H9 (cell line): ENCODE measurements at regions not wholly inside any gene's neighbourhood (a gene's known extent, or its start where the extent isn't known, plus 50 kb on each side); places are given as distances from the start of the nearest gene placed in this dataset.

ENCODE experiments used
- DNase-seq: peaks from one replicate; pipeline ENCODE4 v3.0.0-alpha.2; 2017
- H2AFZ ChIP-seq: one replicate; pipeline ENCODE4 v1.6.1; 2013; ENCODE audit warnings: mild to moderate bottlenecking, low read length, control low read depth, moderate library complexity
- H2AK5ac ChIP-seq: 2 replicates; pipeline ENCODE4 v1.6.1; 2013; ENCODE audit warnings: low read length, control low read depth, mixed read lengths; ENCODE audit not compliant: insufficient read length
- H2BK120ac ChIP-seq: one replicate; pipeline ENCODE4 v1.6.1; 2013; ENCODE audit warnings: low read depth, mild to moderate bottlenecking, low read length, control low read depth, inconsistent platforms; ENCODE audit not compliant: poor library complexity, severe bottlenecking
- H2BK12ac ChIP-seq: 2 replicates; pipeline ENCODE4 v1.6.1; 2013; ENCODE audit warnings: low read length, control low read depth, mixed read lengths, low read depth; ENCODE audit not compliant: insufficient read length
- H2BK15ac ChIP-seq: 2 replicates; pipeline ENCODE4 v1.6.1; 2013; ENCODE audit warnings: low read depth, low read length, control low read depth
- H2BK20ac ChIP-seq: one replicate; pipeline ENCODE4 v1.6.1; 2013; ENCODE audit warnings: low read depth, mild to moderate bottlenecking, low read length, control low read depth, inconsistent platforms; ENCODE audit not compliant: poor library complexity, severe bottlenecking
- H2BK5ac ChIP-seq: 2 replicates; pipeline ENCODE4 v1.6.1; 2013; ENCODE audit warnings: low read length, control low read depth, mixed read lengths; ENCODE audit not compliant: insufficient read length
- H3K14ac ChIP-seq: 2 replicates; pipeline ENCODE4 v1.6.1; 2013; ENCODE audit warnings: low read length, control low read depth; ENCODE audit not compliant: insufficient read depth
- H3K18ac ChIP-seq: 2 replicates; pipeline ENCODE4 v1.6.1; 2013; ENCODE audit warnings: low read depth, mild to moderate bottlenecking, mixed read lengths, low read length, control low read depth; ENCODE audit not compliant: insufficient read length
- H3K23ac ChIP-seq: 2 replicates; pipeline ENCODE4 v1.6.1; 2013; ENCODE audit warnings: low read length, control low read depth, mixed read lengths, low read depth; ENCODE audit not compliant: insufficient read length
- H3K23me2 ChIP-seq: 2 replicates; pipeline ENCODE4 v1.6.1; 2013; ENCODE audit warnings: low read depth, mild to moderate bottlenecking, mixed read lengths, low read length, control low read depth; ENCODE audit not compliant: insufficient read length, poor library complexity, severe bottlenecking
- H3K27ac ChIP-seq: 2 replicates; pipeline ENCODE4 v1.5.1; 2013; ENCODE audit warnings: low read length, control low read depth, mixed read lengths, low read depth; ENCODE audit not compliant: insufficient read length
- H3K27me3 ChIP-seq: 2 replicates; pipeline ENCODE4 v1.6.1; 2013; ENCODE audit warnings: low read length, control low read depth, inconsistent platforms; ENCODE audit not compliant: insufficient read depth
- H3K4ac ChIP-seq: 2 replicates; pipeline ENCODE4 v1.6.1; 2013; ENCODE audit warnings: low read depth, mild to moderate bottlenecking, control low read depth, inconsistent platforms, low read length, moderate library complexity
- H3K4me1 ChIP-seq: 2 replicates; pipeline ENCODE4 v1.6.1; 2013; ENCODE audit warnings: low read length, control low read depth, inconsistent platforms; ENCODE audit not compliant: insufficient read depth
- H3K4me2 ChIP-seq: 2 replicates; pipeline ENCODE4 v1.6.1; 2013; ENCODE audit warnings: low read length, control low read depth, mixed read lengths; ENCODE audit not compliant: insufficient read length, insufficient read depth
- H3K56ac ChIP-seq: 2 replicates; pipeline ENCODE4 v1.6.1; 2013; ENCODE audit warnings: low read depth, mild to moderate bottlenecking, mixed read lengths, low read length, control low read depth; ENCODE audit not compliant: insufficient read length
- H3K79me1 ChIP-seq: 2 replicates; pipeline ENCODE4 v1.6.1; 2013; ENCODE audit warnings: low read depth, mild to moderate bottlenecking, moderate library complexity, low read length, control low read depth, inconsistent platforms; ENCODE audit not compliant: insufficient read depth, poor library complexity, severe bottlenecking
- H3K79me2 ChIP-seq: 2 replicates; pipeline ENCODE4 v1.6.1; 2013; ENCODE audit warnings: low read length, control low read depth, inconsistent platforms; ENCODE audit not compliant: insufficient read depth
- H3K9ac ChIP-seq: 2 replicates; pipeline ENCODE4 v1.6.1; 2013; ENCODE audit warnings: low read length, control low read depth, mixed read lengths; ENCODE audit not compliant: insufficient read length; ENCODE audit errors: extremely low read depth
- H3K9me3 ChIP-seq: one replicate; pipeline ENCODE4 v1.6.1; 2013; ENCODE audit warnings: low read depth, low read length, inconsistent platforms; ENCODE audit not compliant: control insufficient read depth
- H3T11ph ChIP-seq: one replicate; pipeline ENCODE4 v1.6.1; 2013; ENCODE audit warnings: mild to moderate bottlenecking, low read length, control low read depth, inconsistent platforms
- H4K20me1 ChIP-seq: one replicate; pipeline ENCODE4 v1.6.1; 2013; ENCODE audit not compliant: control insufficient read depth, insufficient read length, insufficient read depth
- H4K5ac ChIP-seq: 2 replicates; pipeline ENCODE4 v1.6.1; 2013; ENCODE audit warnings: low read depth, mild to moderate bottlenecking, mixed read lengths, low read length, control low read depth; ENCODE audit not compliant: insufficient read length
- H4K8ac ChIP-seq: replicated peaks from 2 replicates; pipeline ENCODE4 v1.6.1; 2013; ENCODE audit warnings: low read length, control low read depth, mixed read lengths, low read depth; ENCODE audit not compliant: insufficient read length
- H4K91ac ChIP-seq: 2 replicates; pipeline ENCODE4 v1.6.1; 2013; ENCODE audit warnings: low read depth, mild to moderate bottlenecking, moderate library complexity, mixed read lengths, low read length, control low read depth; ENCODE audit not compliant: insufficient read length
- H3K27ac Mint-ChIP-seq, 3 experiments: 2 replicates in 2 of 3; 3 replicates in 1 of 3; pipeline ENCODE4 v1.8.0; 2020 to 2021; ENCODE audit warnings: mixed read lengths in 3 of 3, mild to moderate bottlenecking in 1 of 3, moderate library complexity in 1 of 3
- H3K27me3 Mint-ChIP-seq: 2 replicates; pipeline ENCODE4 v1.8.0; 2021; ENCODE audit warnings: low read depth, mild to moderate bottlenecking, moderate library complexity, mixed read lengths
- H3K36me3 Mint-ChIP-seq, 3 experiments: 2 replicates in 2 of 3; 3 replicates in 1 of 3; pipeline ENCODE4 v1.8.0; 2020 to 2021; ENCODE audit warnings: low read depth in 3 of 3, mixed read lengths in 3 of 3; ENCODE audit not compliant: insufficient read depth in 1 of 3
- H3K4me1 Mint-ChIP-seq, 2 experiments: 2 replicates each; pipeline ENCODE4 v1.8.0; 2020; ENCODE audit warnings: mixed read lengths in 2 of 2
- H3K4me3 Mint-ChIP-seq, 2 experiments: 2 replicates in 1 of 2; 3 replicates in 1 of 2; pipeline ENCODE4 v1.8.0; 2020 to 2021; ENCODE audit warnings: mild to moderate bottlenecking in 2 of 2, mixed read lengths in 2 of 2, moderate library complexity in 1 of 2
- H3K9me3 Mint-ChIP-seq, 2 experiments: 2 replicates in 1 of 2; 3 replicates in 1 of 2; pipeline ENCODE4 v1.8.0; 2020; ENCODE audit warnings: mild to moderate bottlenecking in 2 of 2, mixed read lengths in 2 of 2, moderate library complexity in 1 of 2
- CTCF ChIP-seq: fragments of 200-600 bp; sonication (generic); conservative IDR thresholded peaks from 3 replicates; pipeline ENCODE4 v1.8.0; 2021; ENCODE audit warnings: antibody characterized with exemption, mild to moderate bottlenecking
- WGBS: extraction: QIAGEN DNeasy Blood & Tissue Kit; methylation state at CpG from one replicate; pipeline ENCODE4 v1.1.7; 2013; ENCODE audit warnings: missing lambda C conversion rate, low lambda C conversion rate, mixed read lengths; ENCODE audit not compliant: insufficient read length; ENCODE audit errors: extremely low coverage; 5-methylcytosine and 5-hydroxymethylcytosine counted together

GRCh38 chr3:8170971-8171508 lies 330.6 kb upstream of the LMCD1 start:
- no peak overlapping the region for H3K9ac ChIP-seq
- H2BK5ac ChIP-seq: no peak overlapping the region
- no CpG with 5 or more reads among the region's 5 CpGs for WGBS
- H4K8ac ChIP-seq: no peak overlapping the region
- H2BK120ac ChIP-seq: no peak overlapping the region
- no peak overlapping the region for H4K5ac ChIP-seq
- no peaks in the 10 kb centered on the region for H3K79me2 ChIP-seq
- no peaks in the 10 kb centered on the region for H3K36me3 Mint-ChIP-seq
- H3T11ph ChIP-seq: no peak overlapping the region
- no peak overlapping the region for H3K27ac ChIP-seq
- H4K91ac ChIP-seq: no peak overlapping the region
- H3K4me1 Mint-ChIP-seq: peaks cover 0 to 6% of the 10 kb centered on the region in 2 experiments; a peak in 1 of 4 replicates
- no peak overlapping the region for H3K4me2 ChIP-seq
- H2BK12ac ChIP-seq: no peak overlapping the region
- no peak overlapping the region for H2AK5ac ChIP-seq
- H3K27me3 Mint-ChIP-seq: no peaks in the 10 kb centered on the region
- no peak for TF ChIP-seq CTCF
- no peaks in the 10 kb centered on the region for H3K9me3 Mint-ChIP-seq
- H3K27ac Mint-ChIP-seq: no peak overlapping the region
- no peak overlapping the region for H3K4me3 Mint-ChIP-seq
- no peak overlapping the region for H2BK15ac ChIP-seq
- H2AFZ ChIP-seq: no peak overlapping the region
- H3K23ac ChIP-seq: no peak overlapping the region
- no peaks in the 10 kb centered on the region for H3K9me3 ChIP-seq
- no peak overlapping the region for H3K14ac ChIP-seq
- no peaks in the 10 kb centered on the region for H4K20me1 ChIP-seq
- DNase-seq: no peak
- no peaks in the 10 kb centered on the region for H3K79me1 ChIP-seq
- no peak overlapping the region for H3K18ac ChIP-seq
- no peaks in the 10 kb centered on the region for H3K27me3 ChIP-seq
- no peaks in the 10 kb centered on the region for H3K4me1 ChIP-seq
- H2BK20ac ChIP-seq: no peak overlapping the region
- H3K56ac ChIP-seq: no peak overlapping the region
- no peaks in the 10 kb centered on the region for H3K23me2 ChIP-seq
- H3K4ac ChIP-seq: no peak overlapping the region
